Mesothelial cell of epicardium (in vitro differentiated cells): ENCODE measurements at regions not wholly inside any gene's neighbourhood (a gene's known extent, or its start where the extent isn't known, plus 50 kb on each side); places are given as distances from the start of the nearest gene placed in this dataset.

Source experiments
- DNase-seq, 2 experiments: peaks; one replicate each; pipeline ENCODE4 v3.0.0; 2021; ENCODE audit warnings: low spot score in 2 of 2; ENCODE audit not compliant: unreplicated experiment in 2 of 2
- H3K27ac Mint-ChIP-seq: 2 replicates; pipeline ENCODE4 v1.8.0; 2021; ENCODE audit warnings: mixed read lengths
- H3K27me3 Mint-ChIP-seq: 2 replicates; pipeline ENCODE4 v1.8.0; 2021; ENCODE audit warnings: low read depth, mixed read lengths
- H3K36me3 Mint-ChIP-seq: 2 replicates; pipeline ENCODE4 v1.8.0; 2021; ENCODE audit warnings: mixed read lengths
- H3K4me1 Mint-ChIP-seq: 2 replicates; pipeline ENCODE4 v1.8.0; 2021; ENCODE audit warnings: mixed read lengths
- H3K4me3 Mint-ChIP-seq: 2 replicates; pipeline ENCODE4 v1.8.0; 2021; ENCODE audit warnings: mild to moderate bottlenecking, moderate library complexity, mixed read lengths
- H3K9me3 Mint-ChIP-seq: 2 replicates; pipeline ENCODE4 v1.8.0; 2021; ENCODE audit warnings: mixed read lengths
- CTCF ChIP-seq: fragments of 200-600 bp; sonication (generic); IDR thresholded peaks from one replicate; pipeline ENCODE4 v1.5.0; 2021; ENCODE audit warnings: antibody characterized with exemption; ENCODE audit not compliant: unreplicated experiment

GRCh38 chr13:40095695-40096356 is 440.4 kb downstream of the COG6 start:
- H3K9me3 Mint-ChIP-seq = peaks cover 10% of the 10 kb centered on the region
- H3K27me3 Mint-ChIP-seq = no peaks in the 10 kb centered on the region
- peaks cover 3% of the 10 kb centered on the region for H3K36me3 Mint-ChIP-seq
- TF ChIP-seq CTCF = no peak
- no peak overlapping the region for H3K4me3 Mint-ChIP-seq
- H3K27ac Mint-ChIP-seq = no peak overlapping the region
- no peak for DNase-seq
- no peaks in the 10 kb centered on the region for H3K4me1 Mint-ChIP-seq

GRCh38 chr13:40096357-40096901 is 441.0 kb downstream of the COG6 start:
- Mint-ChIP-seq H3K27me3 (no peaks in the 10 kb centered on the region), H3K36me3 (peaks cover 3% of the 10 kb centered on the region), H3K4me1 (no peaks in the 10 kb centered on the region), H3K4me3 (no peak overlapping the region), H3K27ac (no peak overlapping the region), H3K9me3 (peaks cover 10% of the 10 kb centered on the region)
- no peak for DNase-seq
- no peak for TF ChIP-seq CTCF

- no peak overlapping the region for H3K27ac Mint-ChIP-seq
- no peak overlapping the region for H3K4me3 Mint-ChIP-seq
- H3K36me3 Mint-ChIP-seq = peaks cover 3% of the 10 kb centered on the region
- H3K9me3 Mint-ChIP-seq = peaks cover 10% of the 10 kb centered on the region
- TF ChIP-seq CTCF = no peak
- no peak for DNase-seq
- no peaks in the 10 kb centered on the region for H3K4me1 Mint-ChIP-seq
- H3K27me3 Mint-ChIP-seq = no peaks in the 10 kb centered on the region
Observed at GRCh38 chr13:40098246-40098645, 442.8 kb downstream of the COG6 start.

GRCh38 chr13:40101708-40102359 is 446.4 kb downstream of the COG6 start:
- Mint-ChIP-seq H3K9me3 (peaks cover 10% of the 10 kb centered on the region), H3K27me3 (no peaks in the 10 kb centered on the region), H3K27ac (no peak overlapping the region), H3K4me1 (no peaks in the 10 kb centered on the region), H3K36me3 (peaks cover 3% of the 10 kb centered on the region), H3K4me3 (no peak overlapping the region)
- DNase-seq = no peak
- TF ChIP-seq CTCF = no peak

- Mint-ChIP-seq H3K27ac (no peak overlapping the region), H3K4me1 (no peaks in the 10 kb centered on the region), H3K27me3 (no peaks in the 10 kb centered on the region), H3K4me3 (no peak overlapping the region), H3K9me3 (peaks cover 10% of the 10 kb centered on the region), H3K36me3 (peaks cover 3% of the 10 kb centered on the region)
- TF ChIP-seq CTCF = no peak
- DNase-seq = no peak
Observed at GRCh38 chr13:40102360-40102727, 446.9 kb downstream of the COG6 start.
